Renal cortical epithelial cell (primary cell): ENCODE measurements at regions not wholly inside any gene's neighbourhood (a gene's known extent, or its start where the extent isn't known, plus 50 kb on each side); places are given as distances from the start of the nearest gene placed in this dataset.

Experiments
- DNase-seq: peaks from one replicate; pipeline ENCODE4 v3.0.0-alpha.2; 2011; ENCODE audit warnings: low read depth

GRCh38 chr10:131792011-131792651, 108.7 kb upstream of the PPP2R2D start:
- no peak for DNase-seq

GRCh38 chr10:131792809-131793208, 108.0 kb upstream of the PPP2R2D start:
- no peak for DNase-seq

- DNase-seq, result no peak
These were observed 105.0 kb upstream of the PPP2R2D start for GRCh38 chr10:131795761-131796160.

- no peak for DNase-seq
These were observed 103.2 kb upstream of the PPP2R2D start for GRCh38 chr10:131797626-131798025.

- DNase-seq, result no peak
These were observed 101.4 kb upstream of the PPP2R2D start for GRCh38 chr10:131799429-131799828.

GRCh38 chr10:131802156-131802915, 98.5 kb upstream of the PPP2R2D start:
- no peak for DNase-seq

GRCh38 chr10:131802996-131803395, 97.8 kb upstream of the PPP2R2D start:
- no peak for DNase-seq

- no peak for DNase-seq
These were observed 96.9 kb upstream of the PPP2R2D start for GRCh38 chr10:131803860-131804425.

- DNase-seq, result no peak
These were observed 96.1 kb upstream of the PPP2R2D start for GRCh38 chr10:131804551-131805295.

- DNase-seq, result no peak
These were observed 95.1 kb upstream of the PPP2R2D start for GRCh38 chr10:131805696-131806095.

- no peak for DNase-seq
These were observed 94.7 kb upstream of the PPP2R2D start for GRCh38 chr10:131806146-131806545.

- DNase-seq, result no peak
These were observed 94.0 kb upstream of the PPP2R2D start for GRCh38 chr10:131806646-131807317.

- no peak for DNase-seq
These were observed 92.4 kb upstream of the PPP2R2D start for GRCh38 chr10:131808370-131808930.

GRCh38 chr10:131810036-131810804, 90.6 kb upstream of the PPP2R2D start:
- DNase-seq, result no peak

GRCh38 chr10:131810805-131811629, 89.8 kb upstream of the PPP2R2D start:
- no peak for DNase-seq

- no peak for DNase-seq
These were observed 89.0 kb upstream of the PPP2R2D start for GRCh38 chr10:131811630-131812403.

GRCh38 chr10:131812736-131813604, 87.8 kb upstream of the PPP2R2D start:
- no peak for DNase-seq
